ENCODE measurements at regions not wholly inside any gene's neighbourhood (a gene's known extent, or its start where the extent isn't known, plus 50 kb on each side); places are given as distances from the start of the nearest gene placed in this dataset.

GRCh38 chr3:168909260-168909659 lies 754.3 kb downstream of the MECOM start:
- Mint-ChIP-seq H3K4me1 (ENCODE audit: low read depth) (peaks cover 3% of the 10 kb centered on the region), H3K9me3 (no peaks in the 10 kb centered on the region), H3K4me3 (no peak overlapping the region), H3K36me3 (ENCODE audit: low read depth) (no peaks in the 10 kb centered on the region), H3K27me3 (ENCODE audit: insufficient read depth) (no peaks in the 10 kb centered on the region), H3K27ac (no peak overlapping the region)
- DNase-seq = no peak
- TF ChIP-seq CTCF (IDR thresholded peaks at IDR 0.05) = no peak

GRCh38 chr3:168895419-168895818 lies 768.1 kb downstream of the MECOM start:
- H3K27me3 Mint-ChIP-seq (ENCODE audit: insufficient read depth) = no peaks in the 10 kb centered on the region
- H3K9me3 Mint-ChIP-seq = peaks cover 13% of the 10 kb centered on the region
- H3K4me3 Mint-ChIP-seq = no peak overlapping the region
- DNase-seq = no peak
- peaks cover 8% of the 10 kb centered on the region for H3K36me3 Mint-ChIP-seq (ENCODE audit: low read depth)
- no peak for TF ChIP-seq CTCF (IDR thresholded peaks at IDR 0.05)
- no peaks in the 10 kb centered on the region; the same call in 1 of the 2 replicates for H3K4me1 Mint-ChIP-seq (ENCODE audit: low read depth)
- H3K27ac Mint-ChIP-seq = no peak overlapping the region

- Mint-ChIP-seq H3K27ac (no peak overlapping the region), H3K4me1 (ENCODE audit: low read depth) (no peaks in the 10 kb centered on the region; the same call in 1 of the 2 replicates), H3K27me3 (ENCODE audit: insufficient read depth) (no peaks in the 10 kb centered on the region), H3K36me3 (ENCODE audit: low read depth) (peaks cover 8% of the 10 kb centered on the region), H3K4me3 (no peak overlapping the region), H3K9me3 (peaks cover 13% of the 10 kb centered on the region)
- DNase-seq = no peak
- no peak for TF ChIP-seq CTCF (IDR thresholded peaks at IDR 0.05)
These were observed 769.3 kb downstream of the MECOM start for GRCh38 chr3:168894214-168894613.

- no peak overlapping the region for H3K4me3 Mint-ChIP-seq
- H3K27ac Mint-ChIP-seq = no peak overlapping the region
- H3K4me1 Mint-ChIP-seq (ENCODE audit: low read depth) = peaks cover 34% of the 10 kb centered on the region
- H3K36me3 Mint-ChIP-seq (ENCODE audit: low read depth) = no peaks in the 10 kb centered on the region
- no peaks in the 10 kb centered on the region for H3K9me3 Mint-ChIP-seq
- H3K27me3 Mint-ChIP-seq (ENCODE audit: insufficient read depth) = no peaks in the 10 kb centered on the region
- no peak for DNase-seq
- TF ChIP-seq CTCF (IDR thresholded peaks at IDR 0.05) = no peak
These were observed 773.8 kb downstream of the MECOM start for GRCh38 chr3:168889666-168890065.

- Mint-ChIP-seq H3K4me1 (ENCODE audit: low read depth) (peaks cover 43% of the 10 kb centered on the region), H3K9me3 (no peaks in the 10 kb centered on the region), H3K4me3 (no peak overlapping the region), H3K27me3 (ENCODE audit: insufficient read depth) (no peaks in the 10 kb centered on the region), H3K36me3 (ENCODE audit: low read depth) (no peaks in the 10 kb centered on the region), H3K27ac (no peak overlapping the region; the same call in 1 of the 2 replicates)
- no peak for TF ChIP-seq CTCF (IDR thresholded peaks at IDR 0.05)
- no peak for DNase-seq
These were observed 774.7 kb downstream of the MECOM start for GRCh38 chr3:168888781-168889180.

- TF ChIP-seq CTCF (IDR thresholded peaks at IDR 0.05) = no peak
- H3K4me3 Mint-ChIP-seq = peak overlapping the region; percentile 73
- no peaks in the 10 kb centered on the region for H3K9me3 Mint-ChIP-seq
- peak; percentile 92 for DNase-seq
- peaks cover 69% of the 10 kb centered on the region for H3K4me1 Mint-ChIP-seq (ENCODE audit: low read depth)
- peak overlapping the region; percentile 98 for H3K27ac Mint-ChIP-seq
- no peaks in the 10 kb centered on the region for H3K36me3 Mint-ChIP-seq (ENCODE audit: low read depth)
- H3K27me3 Mint-ChIP-seq (ENCODE audit: insufficient read depth) = no peaks in the 10 kb centered on the region
These were observed 778.5 kb downstream of the MECOM start for GRCh38 chr3:168885028-168885427.
